Endothelial cell of umbilical vein (primary cell): ENCODE measurements at regions not wholly inside any gene's neighbourhood (a gene's known extent, or its start where the extent isn't known, plus 50 kb on each side); places are given as distances from the start of the nearest gene placed in this dataset.

Source experiments
- BruUV-seq: library from RNA; stranded (reverse); fragments of 400-500 nt; replicated peaks from 2 replicates; lab custom pipeline; 2021; lab: Mats Ljungman, UMichigan
- CTCF ChIA-PET: fragments of 300-600, 350-600 bp; sonication (Branson Sonifier 250); formaldehyde crosslinking; loops from one replicate; lab custom pipeline; 2021; ENCODE audit warnings: antibody characterized with exemption, inconsistent platforms; lab: Charles Lee
- POLR2A ChIA-PET: fragments of 300-600, 350-600 bp; sonication (Branson Sonifier 250); formaldehyde crosslinking; loops from one replicate; lab custom pipeline; 2021; ENCODE audit warnings: antibody characterized with exemption, inconsistent platforms; lab: Charles Lee
- DNase-seq: peaks from one replicate; pipeline ENCODE4 v3.0.0-alpha.2; 2011; ENCODE audit warnings: low read depth, low spot score
- FAIRE-seq: peaks from 2 replicates; lab custom pipeline; 2011; peaks lifted over from hg19 to GRCh38; lab: Jason Lieb, UNC
- H2AFZ ChIP-seq: 2 replicates; pipeline ENCODE4 v1.6.0; 2012; ENCODE audit warnings: low read depth, low read length, control low read depth, inconsistent platforms
- H3K27ac ChIP-seq: 2 replicates; pipeline ENCODE4 v1.5.1; 2011; ENCODE audit warnings: low read depth, mild to moderate bottlenecking, control low read depth, low read length, moderate library complexity; ENCODE audit not compliant: insufficient read depth
- H3K27me3 ChIP-seq, 2 experiments: 2 replicates each; pipeline versions ENCODE4 v1.6.0 to v1.6.1; 2011; ENCODE audit warnings: low read length in 2 of 2, mixed read lengths in 1 of 2; ENCODE audit not compliant: control insufficient read depth in 2 of 2, insufficient read depth in 2 of 2
- H3K36me3 ChIP-seq, 2 experiments: 2 replicates in 1 of 2; 3 replicates in 1 of 2; pipeline ENCODE4 v1.5.1; 2011; ENCODE audit warnings: low read length in 2 of 2, mild to moderate bottlenecking in 1 of 2, moderate library complexity in 1 of 2; ENCODE audit not compliant: control insufficient read depth in 2 of 2, insufficient read depth in 2 of 2; ENCODE audit errors: extremely low read depth in 1 of 2
- H3K4me1 ChIP-seq: 3 replicates; pipeline ENCODE4 v1.5.1; 2011; ENCODE audit warnings: mild to moderate bottlenecking, low read length; ENCODE audit not compliant: control insufficient read depth, insufficient read depth; ENCODE audit errors: extremely low read depth
- H3K4me2 ChIP-seq: 2 replicates; pipeline ENCODE4 v1.6.1; 2011; ENCODE audit warnings: low read length, control low read depth, mixed read lengths; ENCODE audit not compliant: insufficient read depth
- H3K4me3 ChIP-seq, 3 experiments: fragments of 200-600 bp in 1 of 3; sonication (generic), shearing (Covaris generic) in 1 of 3; replicated peaks in 1 of 3; 2 replicates each; pipeline ENCODE4 v1.5.1; 2011 to 2016; ENCODE audit warnings: control low read depth in 3 of 3, low read length in 3 of 3, mild to moderate bottlenecking in 2 of 3, inconsistent platforms in 1 of 3, low read depth in 1 of 3, moderate library complexity in 1 of 3; ENCODE audit not compliant: insufficient read depth in 1 of 3
- H3K79me2 ChIP-seq: 2 replicates; pipeline ENCODE4 v1.6.0; 2012; ENCODE audit warnings: low read length, inconsistent platforms; ENCODE audit not compliant: control insufficient read depth, insufficient read depth
- H3K9ac ChIP-seq: replicated peaks from 2 replicates; pipeline ENCODE3; 2011; ENCODE audit warnings: low read length, control low read depth; ENCODE audit not compliant: insufficient read depth; ENCODE audit errors: extremely low read depth
- H3K9me1 ChIP-seq: replicated peaks from 3 replicates; pipeline ENCODE4 v1.6.0; 2011; ENCODE audit warnings: mild to moderate bottlenecking, low read length; ENCODE audit not compliant: control insufficient read depth, insufficient read depth; ENCODE audit errors: extremely low read depth
- H3K9me3 ChIP-seq: replicated peaks from 2 replicates; pipeline ENCODE4 v1.5.1; 2012; ENCODE audit warnings: low read length, inconsistent platforms; ENCODE audit not compliant: control insufficient read depth, insufficient read depth
- H4K20me1 ChIP-seq: replicated peaks from 2 replicates; pipeline ENCODE3; 2011; ENCODE audit warnings: mild to moderate bottlenecking, low read length; ENCODE audit not compliant: control insufficient read depth, insufficient read depth; ENCODE audit errors: extremely low read depth
- CTCF ChIP-seq, 2 donors: IDR thresholded peaks; 1 replicate in 1 of 2; 2 replicates in 1 of 2; pipeline ENCODE4 v1.5.1; 2011; ENCODE audit warnings: low read length in 2 of 2, mild to moderate bottlenecking in 2 of 2, moderate library complexity in 2 of 2, control low read depth in 1 of 2, inconsistent platforms in 1 of 2, low read depth in 1 of 2; ENCODE audit not compliant: insufficient read depth in 1 of 2; ENCODE audit errors: extremely low read depth in 1 of 2
- EZH2 ChIP-seq: IDR thresholded peaks from 2 replicates; pipeline ENCODE4 v1.6.1; 2012; ENCODE audit warnings: borderline replicate concordance, low read depth, mild to moderate bottlenecking, moderate library complexity, low read length, inconsistent platforms; ENCODE audit not compliant: severe bottlenecking
- FOS ChIP-seq: IDR thresholded peaks from 2 replicates; pipeline ENCODE4 v1.6.1; 2011; ENCODE audit warnings: mild to moderate bottlenecking, low read length, moderate library complexity, borderline replicate concordance; ENCODE audit not compliant: insufficient read depth
- GATA2 ChIP-seq: IDR thresholded peaks from 2 replicates; pipeline ENCODE4 v1.7.0; 2011; ENCODE audit warnings: low read depth, mild to moderate bottlenecking, moderate library complexity, mixed read lengths, low read length; ENCODE audit not compliant: insufficient read length, insufficient read depth
- JUN ChIP-seq: IDR thresholded peaks from 2 replicates; pipeline ENCODE4 v1.6.1; 2011; ENCODE audit warnings: borderline replicate concordance, low read depth; ENCODE audit not compliant: insufficient read length, insufficient read depth
- MAX ChIP-seq: IDR thresholded peaks from 2 replicates; pipeline ENCODE4 v1.6.1; 2011; ENCODE audit not compliant: insufficient read depth, insufficient read length
- MYC ChIP-seq: IDR thresholded peaks from one replicate; pipeline ENCODE4 v1.6.1; 2011; ENCODE audit warnings: mild to moderate bottlenecking, low read depth, low read length
- POLR2A ChIP-seq: IDR thresholded peaks from 2 replicates; pipeline ENCODE4 v1.6.1; 2012; ENCODE audit warnings: low read depth, mild to moderate bottlenecking, control low read depth, low read length
- POLR2AphosphoS5 ChIP-seq: IDR thresholded peaks from 2 replicates; pipeline ENCODE4 v1.6.1; 2012; ENCODE audit warnings: low read depth, mild to moderate bottlenecking, control low read depth, low read length, moderate library complexity; ENCODE audit not compliant: insufficient read depth
- dilution Hi-C: fragments of 300-500 bp; cut with MboI; formaldehyde crosslinking; loops from one replicate; pipeline ENCODE4 v1.15.0; 2019; ENCODE audit warnings: low sequenced_read_pairs; ENCODE audit not compliant: extremely low pct_ligation_motif_present
- intact Hi-C: fragments of 100-400 bp; cut with micrococcal nuclease; formaldehyde crosslinking; loops from one replicate; pipeline ENCODE4 v1.10.0; 2022

- no peaks in the 10 kb centered on the region for H4K20me1 ChIP-seq
- TF ChIP-seq CTCF (IDR thresholded peaks at IDR 0.05; ENCODE audit: extremely low read depth in 1 of 2, insufficient read depth in 1 of 2, low read depth in 1 of 2, low read length in 2 of 2), result no peak
- no peak for TF ChIP-seq GATA2
- no peak for TF ChIP-seq EZH2
- TF ChIP-seq POLR2A, result no peak
- no peak for TF ChIP-seq FOS
- no peak for TF ChIP-seq MAX
- no peak for TF ChIP-seq MYC
- TF ChIP-seq POLR2AphosphoS5, result no peak
- TF ChIP-seq JUN, result no peak
- H3K4me3 ChIP-seq, result no peak overlapping the region
- no peak overlapping the region for H3K9ac ChIP-seq
- POLR2A ChIA-PET, result no interaction called here
- dilution Hi-C loops (no loop called here), intact Hi-C loops (no loop called here)
- FAIRE-seq (no peak), DNase-seq (no peak)
- H2AFZ ChIP-seq, result no peak overlapping the region
- H3K27ac ChIP-seq, result no peak overlapping the region
- CTCF ChIA-PET, result no interaction called here
- BruUV-seq, result no TSS peak
- H3K36me3 ChIP-seq, result no peaks in the 10 kb centered on the region
- H3K4me2 ChIP-seq, result no peak overlapping the region
- no peaks in the 10 kb centered on the region for H3K79me2 ChIP-seq
- peaks cover 0 to 2% of the 10 kb centered on the region in 2 experiments for H3K27me3 ChIP-seq
- H3K9me3 ChIP-seq, result no peaks in the 10 kb centered on the region
- H3K4me1 ChIP-seq, result peaks cover 20% of the 10 kb centered on the region
- H3K9me1 ChIP-seq, result no peaks in the 10 kb centered on the region
Observed at GRCh38 chr3:40875581-40875980, 323.7 kb upstream of the CTNNB1 start.
